ENCODE measurements at regions not wholly inside any gene's neighbourhood (a gene's known extent, or its start where the extent isn't known, plus 50 kb on each side); places are given as distances from the start of the nearest gene placed in this dataset.

- TF ChIP-seq EZH2phosphoT487 (IDR thresholded peaks at IDR 0.05) (no peak), CTCF (IDR thresholded peaks at IDR 0.05) (no peak), EZH2 (IDR thresholded peaks at IDR 0.05) (no peak)
Observed at GRCh38 chr2:8352989-8353388, 328.9 kb upstream of the ID2 start.
